Stimulated activated CD4-positive, alpha-beta T cell treated with anti-CD3 and anti-CD28 coated beads, TNF-alpha, amount 100 ng/mL, for 48 hours (primary cell): ENCODE measurements at regions not wholly inside any gene's neighbourhood (a gene's known extent, or its start where the extent isn't known, plus 50 kb on each side); places are given as distances from the start of the nearest gene placed in this dataset.

Experiments
- DNase-seq, 3 donors: peaks; one replicate each; pipeline ENCODE4 v3.0.0-alpha.2; 2020; ENCODE audit warnings: low read depth in 3 of 3

GRCh38 chr10:28926932-28927331, 249.6 kb downstream of the BAMBI start:
- DNase-seq = no peak

GRCh38 chr10:28928484-28928883, 251.2 kb downstream of the BAMBI start:
- no peak for DNase-seq

DNA sequence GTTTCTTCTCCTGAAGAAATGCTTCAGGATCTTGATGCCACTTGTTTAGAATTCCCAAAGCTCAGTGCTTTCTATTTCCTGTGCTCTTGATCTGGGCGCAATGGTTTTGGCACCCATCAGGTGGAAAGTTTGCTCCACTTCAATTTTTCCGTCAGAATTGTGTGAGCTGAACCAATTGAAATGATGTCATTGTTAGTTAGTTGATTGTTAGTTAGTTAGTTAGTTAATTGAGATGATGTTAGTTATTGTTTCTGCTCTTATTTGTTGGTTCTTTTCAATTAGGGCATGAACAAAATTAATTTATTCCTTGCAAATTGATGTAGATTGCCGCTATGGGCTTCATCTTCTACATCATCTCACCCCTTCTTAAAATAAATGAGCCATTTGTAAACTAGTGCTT, 252.6 kb downstream of the BAMBI start:
- DNase-seq = no peak

GRCh38 chr10:28930514-28931495, 253.5 kb downstream of the BAMBI start:
- no peak for DNase-seq

GRCh38 chr10:28935061-28935460, 257.7 kb downstream of the BAMBI start:
- DNase-seq = no peak

DNA sequence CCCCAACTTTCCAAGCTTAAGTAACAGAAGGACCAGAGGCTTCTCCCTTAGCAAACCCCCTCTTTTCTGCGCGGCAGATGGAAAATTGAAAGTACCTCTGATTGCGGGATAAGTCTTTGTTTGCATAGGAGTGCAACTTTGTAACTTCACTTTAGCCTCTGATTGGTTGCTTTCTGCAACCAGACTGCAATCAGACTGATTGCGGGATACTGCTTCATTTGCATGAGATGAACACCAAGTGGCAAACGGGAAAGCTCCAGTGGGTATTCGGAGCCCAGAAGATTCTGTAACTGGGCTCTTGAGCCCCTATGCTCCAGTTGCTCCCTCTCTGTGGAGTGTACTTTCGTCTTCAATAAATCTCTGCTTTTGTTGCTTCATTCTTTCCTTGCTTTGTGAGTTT, 260.6 kb downstream of the BAMBI start:
- DNase-seq = no peak

- no peak for DNase-seq
These were observed 261.4 kb downstream of the BAMBI start for GRCh38 chr10:28938745-28939144.

DNA sequence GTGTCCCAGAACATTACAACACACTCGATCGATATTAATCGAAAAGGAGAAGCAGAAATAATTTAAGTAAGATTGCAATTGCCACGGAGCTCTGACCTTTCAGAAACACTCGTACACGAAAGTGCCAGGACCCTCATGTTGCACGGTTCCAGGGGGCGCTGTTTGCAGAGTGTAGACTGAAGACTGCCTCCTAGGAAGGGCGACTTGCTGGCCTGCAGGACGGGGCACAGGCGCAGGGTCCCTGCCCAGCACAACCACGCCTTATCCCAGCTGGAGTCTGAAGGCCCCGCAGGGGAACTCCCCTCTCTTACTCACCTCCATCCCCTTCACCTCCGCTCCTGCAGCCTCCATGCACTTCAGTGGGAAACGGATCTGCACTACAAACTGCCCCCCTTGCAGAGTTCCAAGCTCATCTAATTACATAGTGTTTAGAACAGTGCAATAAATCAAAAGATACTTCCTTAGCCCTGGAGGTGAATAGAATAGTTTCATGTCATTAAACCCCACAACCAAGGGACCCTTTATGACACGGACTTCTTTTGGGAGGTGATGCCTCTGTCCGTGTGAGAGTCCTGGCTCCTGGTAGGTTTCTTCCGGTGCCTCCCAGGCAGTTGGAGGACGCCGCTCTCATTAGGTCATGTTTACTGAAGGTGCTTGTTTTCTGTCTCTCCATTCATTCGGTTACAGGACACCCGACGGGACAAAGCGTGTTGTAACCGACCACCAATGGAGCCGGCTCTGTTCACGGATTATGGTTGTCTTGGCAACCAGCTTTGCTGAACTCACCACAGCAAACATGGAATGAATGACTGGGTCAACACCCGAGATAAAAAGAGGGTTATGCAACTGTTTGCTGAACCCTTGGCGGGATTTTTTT, 262.2 kb downstream of the BAMBI start:
- DNase-seq = no peak

GRCh38 chr10:28940158-28940888, 263.0 kb downstream of the BAMBI start:
- DNase-seq = no peak

- no peak for DNase-seq
These were observed 264.7 kb downstream of the BAMBI start for GRCh38 chr10:28942012-28942411.

- no peak for DNase-seq
These were observed 268.6 kb downstream of the BAMBI start for GRCh38 chr10:28945959-28946358.

GRCh38 chr10:28946479-28946878, 269.2 kb downstream of the BAMBI start:
- no peak for DNase-seq

DNA sequence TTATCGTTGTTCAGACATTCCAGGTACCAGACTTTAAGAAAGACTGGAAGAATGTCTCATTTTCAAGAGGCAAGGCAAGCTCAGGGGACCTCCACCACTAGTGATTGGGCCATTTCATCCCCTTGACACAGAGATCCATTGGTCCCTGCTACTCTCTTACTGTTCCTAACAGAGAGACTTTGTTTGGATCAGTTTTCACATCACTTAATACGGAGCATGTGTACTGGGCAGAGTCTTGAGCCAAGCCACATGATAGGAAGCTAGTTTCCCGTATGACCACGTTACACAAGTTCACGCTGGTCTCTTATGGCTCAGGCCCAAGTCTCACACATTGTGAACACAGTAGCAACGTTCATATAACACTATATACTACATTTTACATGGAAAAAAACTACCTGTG, 269.9 kb downstream of the BAMBI start:
- DNase-seq = no peak

DNA sequence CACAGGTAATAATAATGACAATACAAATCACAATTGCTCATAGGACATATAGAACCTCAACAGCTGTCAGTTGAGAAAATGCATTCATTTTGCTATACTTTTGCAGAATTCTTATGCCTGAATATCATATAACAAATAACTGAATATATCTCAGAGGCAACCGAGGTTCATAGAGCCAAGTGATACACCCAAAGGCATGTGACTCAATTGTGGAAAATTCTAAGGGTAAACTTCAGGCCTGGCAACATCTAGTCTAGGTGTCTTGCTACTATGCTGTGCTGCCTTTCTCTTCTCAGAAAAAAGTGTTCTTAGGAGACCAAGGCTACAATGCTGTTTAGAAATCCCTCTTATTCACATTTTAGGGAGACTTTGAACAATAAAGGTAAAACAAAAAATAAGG, 270.7 kb downstream of the BAMBI start:
- no peak for DNase-seq

DNA sequence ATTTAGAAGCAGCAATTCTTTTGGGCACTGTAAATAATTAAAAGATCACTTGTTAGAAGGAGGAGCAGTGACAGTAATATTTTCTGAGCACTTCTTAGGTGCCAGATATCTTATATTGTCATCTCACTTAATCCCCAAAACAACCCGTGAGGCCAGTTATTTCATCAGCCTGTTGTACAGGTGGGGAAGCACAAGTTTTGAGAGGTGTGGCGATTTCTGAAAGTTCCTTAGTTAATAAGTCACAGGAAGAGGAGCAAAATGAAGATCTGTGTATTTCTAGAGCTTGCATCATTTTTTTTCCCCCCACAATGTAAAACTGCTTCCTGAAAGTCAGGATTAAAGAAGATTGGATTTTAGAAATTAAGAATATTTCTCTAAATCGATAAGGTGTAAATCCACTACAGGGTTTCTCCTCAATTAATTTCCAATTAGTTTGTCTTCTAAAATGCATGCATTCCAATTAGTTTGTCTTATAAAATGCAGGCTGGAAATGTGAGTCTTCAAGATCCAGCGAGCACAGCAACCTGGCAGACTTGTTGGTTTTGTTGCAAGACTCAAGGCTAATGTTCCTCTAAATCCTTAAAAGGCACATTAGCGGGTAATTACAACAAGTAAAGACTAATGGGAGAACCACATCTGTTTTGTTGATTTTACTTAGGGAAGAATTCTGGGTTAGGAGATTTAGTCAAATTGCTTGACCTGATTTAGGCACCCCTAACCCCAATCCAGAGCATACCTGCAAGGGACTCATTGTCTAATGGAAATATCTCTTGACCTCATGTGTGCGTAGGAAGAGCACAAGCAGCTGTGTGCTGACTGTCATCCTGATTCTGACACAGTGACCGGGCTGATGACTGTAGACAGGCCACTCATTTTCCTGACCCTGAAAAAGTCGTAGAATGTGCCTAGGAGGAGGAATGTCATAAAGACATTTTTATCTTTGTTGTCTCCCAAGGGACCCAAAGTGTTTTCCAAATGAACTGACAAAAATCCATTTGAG, 272.0 kb downstream of the BAMBI start:
- DNase-seq = no peak

DNA sequence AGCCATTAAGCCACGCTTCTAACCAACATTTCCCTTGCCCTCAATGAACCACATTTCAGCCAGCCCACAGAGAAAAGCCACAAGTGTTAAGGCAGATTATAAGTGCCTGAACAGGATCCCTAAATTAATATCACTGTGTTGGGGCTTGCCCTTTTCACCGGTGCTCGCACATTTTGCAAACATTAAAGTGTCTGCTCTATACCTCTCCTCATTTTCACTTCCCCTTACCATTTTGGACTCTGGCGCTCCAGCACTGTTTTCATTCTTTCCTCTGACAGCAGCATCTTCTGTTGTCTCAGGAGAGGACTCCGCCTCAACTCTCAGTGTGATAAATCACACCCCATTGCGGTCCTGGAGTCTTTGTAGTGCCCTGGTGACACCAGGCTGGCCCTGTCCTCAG, 274.2 kb downstream of the BAMBI start:
- no peak for DNase-seq

DNA sequence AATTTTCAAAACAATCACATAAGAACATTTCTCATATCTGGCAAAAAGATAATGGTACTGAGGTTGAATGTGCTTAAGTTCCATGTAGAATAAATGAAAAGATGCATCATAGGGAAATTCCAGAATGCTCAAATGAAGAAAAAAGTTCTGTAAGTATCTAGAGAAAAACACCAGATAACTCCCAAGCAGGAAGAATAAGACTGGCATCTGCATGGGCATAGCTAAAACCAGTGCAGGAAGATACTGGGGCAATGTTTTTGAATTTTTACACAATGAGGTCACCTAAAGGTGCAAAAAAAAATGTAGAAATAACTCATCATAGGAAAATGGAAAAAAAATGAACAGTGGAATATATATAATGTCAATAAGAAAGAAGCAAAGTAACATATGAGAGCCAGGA, 275.2 kb downstream of the BAMBI start:
- DNase-seq = no peak

DNA sequence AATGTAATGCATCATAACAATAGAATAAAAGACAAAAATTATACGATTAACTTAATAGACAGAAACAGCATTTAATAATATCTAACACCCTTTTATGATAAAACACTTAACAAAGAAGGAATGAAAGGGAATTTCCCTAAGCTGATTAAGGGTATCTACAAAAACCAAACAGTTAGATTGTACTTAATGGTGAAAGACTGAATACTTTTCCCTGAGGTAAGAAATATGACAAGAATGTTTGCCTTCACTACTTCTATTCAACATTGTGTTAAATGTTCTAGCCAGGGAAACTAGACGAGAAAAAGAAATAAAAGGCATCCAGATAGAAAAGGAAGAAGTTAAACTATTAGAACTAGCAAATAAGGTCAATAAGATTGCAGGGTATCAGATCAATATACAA, 276.9 kb downstream of the BAMBI start:
- no peak for DNase-seq

DNA sequence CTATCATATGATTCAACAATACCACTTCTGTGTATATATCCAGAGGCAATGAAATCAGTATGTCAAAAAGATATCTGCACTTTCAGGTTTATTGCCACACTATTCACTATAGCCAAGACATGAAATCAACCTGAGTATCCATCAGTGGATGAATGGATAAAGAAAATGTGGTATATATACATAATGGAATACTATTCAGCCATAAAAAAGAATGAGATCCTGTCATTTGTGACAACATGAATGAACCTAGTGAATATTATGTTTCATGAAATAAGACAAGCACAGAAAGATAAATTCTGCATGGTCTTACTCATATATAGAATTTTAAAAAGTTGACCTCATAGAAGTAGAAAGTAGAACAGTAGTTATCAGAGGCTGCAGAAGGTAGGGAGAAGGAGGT, 281.1 kb downstream of the BAMBI start:
- DNase-seq = no peak

- DNase-seq = no peak
These were observed 282.7 kb downstream of the BAMBI start for GRCh38 chr10:28959850-28960501.
